ENCODE measurements at regions not wholly inside any gene's neighbourhood (a gene's known extent, or its start where the extent isn't known, plus 50 kb on each side); places are given as distances from the start of the nearest gene placed in this dataset.

GRCh38 chr2:239663364-239663924, 262.6 kb upstream of the HDAC4 start:
- DNase-seq (ENCODE audit: low spot score), result no peak
- no peaks in the 10 kb centered on the region for H3K4me1 ChIP-seq (replicated peaks)
- TF ChIP-seq POLR2AphosphoS5 (IDR thresholded peaks at IDR 0.05) (no peak), POLR2A (IDR thresholded peaks at IDR 0.05) (no peak)
- TF ChIP-seq, protein P1, sequence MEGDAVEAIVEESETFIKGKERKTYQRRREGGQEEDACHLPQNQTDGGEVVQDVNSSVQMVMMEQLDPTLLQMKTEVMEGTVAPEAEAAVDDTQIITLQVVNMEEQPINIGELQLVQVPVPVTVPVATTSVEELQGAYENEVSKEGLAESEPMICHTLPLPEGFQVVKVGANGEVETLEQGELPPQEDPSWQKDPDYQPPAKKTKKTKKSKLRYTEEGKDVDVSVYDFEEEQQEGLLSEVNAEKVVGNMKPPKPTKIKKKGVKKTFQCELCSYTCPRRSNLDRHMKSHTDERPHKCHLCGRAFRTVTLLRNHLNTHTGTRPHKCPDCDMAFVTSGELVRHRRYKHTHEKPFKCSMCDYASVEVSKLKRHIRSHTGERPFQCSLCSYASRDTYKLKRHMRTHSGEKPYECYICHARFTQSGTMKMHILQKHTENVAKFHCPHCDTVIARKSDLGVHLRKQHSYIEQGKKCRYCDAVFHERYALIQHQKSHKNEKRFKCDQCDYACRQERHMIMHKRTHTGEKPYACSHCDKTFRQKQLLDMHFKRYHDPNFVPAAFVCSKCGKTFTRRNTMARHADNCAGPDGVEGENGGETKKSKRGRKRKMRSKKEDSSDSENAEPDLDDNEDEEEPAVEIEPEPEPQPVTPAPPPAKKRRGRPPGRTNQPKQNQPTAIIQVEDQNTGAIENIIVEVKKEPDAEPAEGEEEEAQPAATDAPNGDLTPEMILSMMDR (IDR thresholded peaks at IDR 0.05), result no peak
- intact Hi-C loops (cut with DNase I), result no loop called here
- no peak overlapping the region for H3K4me3 ChIP-seq
- no peak overlapping the region for H3K27ac ChIP-seq
- no peaks in the 10 kb centered on the region for H3K9me3 ChIP-seq
- H3K27me3 ChIP-seq (replicated peaks; ENCODE audit: insufficient read depth), result peaks cover 7% of the 10 kb centered on the region
- no peaks in the 10 kb centered on the region for H3K36me3 ChIP-seq
- WGBS, result 93% methylated on average over 9 of the region's 9 CpGs

DNA sequence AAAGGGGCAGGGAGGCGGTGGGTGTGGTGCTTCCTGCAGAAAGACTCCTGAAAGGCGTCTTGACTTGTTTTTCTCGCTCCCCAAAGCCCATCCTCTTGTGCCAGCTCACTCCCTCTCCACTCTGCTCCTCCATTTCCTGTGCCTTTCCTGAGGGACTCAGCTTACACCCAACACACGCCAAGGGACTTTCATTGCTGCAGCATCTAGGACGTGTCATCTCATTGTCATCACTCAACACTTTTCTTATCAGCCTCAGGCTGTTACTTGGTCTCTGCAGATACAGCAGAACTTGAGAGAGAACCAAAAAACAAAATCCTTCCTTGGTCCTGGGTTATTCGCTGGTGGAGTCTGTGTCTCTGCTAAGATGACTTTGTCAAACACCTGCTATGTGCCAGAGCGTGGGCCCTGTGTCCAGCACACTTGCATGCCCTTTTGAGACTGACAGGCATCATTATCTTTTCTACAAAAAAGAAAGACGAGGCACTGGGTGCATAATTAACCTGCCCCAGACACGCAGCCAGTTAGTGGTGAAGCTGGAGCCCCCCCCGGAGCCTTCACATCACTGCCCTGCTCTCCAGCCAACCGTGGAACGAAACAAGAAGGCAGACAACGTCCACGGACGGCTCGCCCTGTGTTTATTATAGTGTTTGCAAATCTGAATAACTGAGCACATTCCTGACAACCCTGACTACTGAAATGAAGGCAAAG, 261.7 kb upstream of the HDAC4 start:
- Histone ChIP-seq H3K4me3 (no peak overlapping the region), H3K9me3 (no peaks in the 10 kb centered on the region), H3K27ac (no peak overlapping the region), H3K36me3 (no peaks in the 10 kb centered on the region), H3K4me1 (replicated peaks) (no peaks in the 10 kb centered on the region), H3K27me3 (replicated peaks; ENCODE audit: insufficient read depth) (peaks cover 7% of the 10 kb centered on the region)
- DNase-seq (ENCODE audit: low spot score), result no peak
- TF ChIP-seq POLR2AphosphoS5 (IDR thresholded peaks at IDR 0.05) (no peak), POLR2A (IDR thresholded peaks at IDR 0.05) (no peak)
- TF ChIP-seq, protein P1 (IDR thresholded peaks at IDR 0.05), result no peak
- intact Hi-C loops (cut with DNase I), result no loop called here
- 59% methylated on average over 16 of the region's 16 CpGs for whole genome bisulfite sequencing

DNA sequence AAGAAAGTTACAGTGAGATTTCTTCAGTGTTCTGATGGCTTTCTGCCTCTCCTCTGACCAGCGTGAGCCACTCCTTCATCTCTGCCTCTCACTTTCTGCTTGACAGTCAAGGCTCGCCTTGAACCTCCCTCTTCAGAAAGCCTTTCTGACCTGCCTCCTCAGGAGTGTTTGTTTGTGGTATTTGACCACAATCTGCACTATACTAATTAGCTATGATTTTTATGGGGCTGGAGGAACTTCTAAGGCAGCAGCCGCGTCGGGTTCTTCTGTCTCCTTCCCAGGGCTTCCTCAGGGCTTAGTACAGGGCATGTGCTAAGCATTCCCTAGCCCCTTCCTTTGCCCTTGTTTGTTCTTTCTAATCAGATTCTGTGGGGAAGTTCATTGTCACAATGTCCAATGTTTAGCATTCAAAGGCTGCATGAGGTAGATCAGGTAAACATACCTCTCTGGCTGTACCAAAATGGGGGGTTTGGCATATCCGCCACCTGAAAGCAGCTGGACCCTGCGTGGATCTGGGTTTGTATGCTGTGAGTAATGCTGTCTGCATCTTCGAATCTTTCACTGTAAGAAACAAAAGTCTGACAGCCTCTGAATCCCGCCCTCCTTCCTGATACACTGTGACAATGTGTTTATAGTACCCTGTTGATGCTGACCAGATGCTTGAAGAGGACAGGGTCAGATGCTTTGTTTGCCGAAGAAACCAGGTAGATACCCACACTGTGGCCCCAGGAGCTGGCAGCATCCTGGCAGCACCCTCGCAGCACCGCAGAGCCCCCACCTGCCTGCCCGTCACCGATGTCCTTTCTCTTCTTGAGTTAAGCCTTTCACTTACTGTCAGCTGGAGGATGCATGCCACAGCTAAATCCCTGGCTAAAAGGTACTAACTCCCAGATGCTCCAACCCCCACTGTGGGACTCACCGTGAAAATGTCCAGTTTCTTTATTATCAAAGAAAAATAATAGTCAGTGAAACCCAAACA, 260.8 kb upstream of the HDAC4 start:
- DNase-seq (ENCODE audit: low spot score), result no peak
- no peaks in the 10 kb centered on the region for H3K9me3 ChIP-seq
- no peak for TF ChIP-seq POLR2AphosphoS5 (IDR thresholded peaks at IDR 0.05)
- no peak for TF ChIP-seq POLR2A (IDR thresholded peaks at IDR 0.05)
- TF ChIP-seq, protein P1 (IDR thresholded peaks at IDR 0.05), result no peak
- H3K36me3 ChIP-seq, result no peaks in the 10 kb centered on the region
- H3K4me1 ChIP-seq (replicated peaks), result no peaks in the 10 kb centered on the region
- intact Hi-C loops (cut with DNase I), result no loop called here
- WGBS, result 24% methylated on average over 15 of the region's 15 CpGs
- peaks cover 3% of the 10 kb centered on the region for H3K27me3 ChIP-seq (replicated peaks; ENCODE audit: insufficient read depth)
- no peak overlapping the region for H3K27ac ChIP-seq
- no peak overlapping the region for H3K4me3 ChIP-seq

DNA sequence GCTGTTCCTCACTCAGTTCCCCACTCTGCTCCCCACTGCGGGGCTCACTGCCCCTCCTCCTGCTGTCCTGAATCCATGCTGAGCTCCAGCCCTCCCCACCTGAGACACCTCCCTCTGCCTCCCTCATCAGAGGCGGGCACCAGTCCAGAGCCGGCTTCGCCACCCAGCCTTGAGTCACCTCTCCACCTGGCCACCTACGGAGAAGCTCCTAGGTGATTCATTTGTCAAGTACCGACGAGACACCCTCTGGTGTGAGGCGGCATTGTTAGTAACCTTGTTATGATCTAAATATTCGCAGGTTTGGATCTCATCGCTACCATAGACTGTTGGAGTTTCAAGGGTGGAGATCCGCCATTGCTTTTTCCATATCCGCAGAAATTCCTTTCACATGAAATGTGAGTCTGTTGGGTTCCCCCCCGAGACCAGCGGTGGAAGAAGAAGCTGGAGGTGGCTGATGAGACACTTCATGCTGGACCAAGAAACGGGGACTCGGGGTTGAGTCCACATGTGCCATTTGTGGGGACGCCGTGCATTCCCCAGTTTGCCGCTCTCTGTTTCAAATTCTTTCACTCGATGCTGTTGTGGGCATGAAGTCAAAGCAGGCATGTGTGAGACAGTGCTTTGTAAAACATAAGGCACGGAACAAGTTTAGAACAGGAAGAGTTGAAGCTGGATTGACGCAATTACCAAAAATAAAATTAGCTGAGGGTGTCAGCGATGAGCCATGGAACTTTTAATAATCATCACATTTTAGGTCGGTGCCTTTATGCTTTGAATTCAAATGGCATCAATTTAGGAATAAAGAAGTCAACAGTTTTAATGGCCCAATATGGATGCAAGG, 259.8 kb upstream of the HDAC4 start:
- Histone ChIP-seq H3K27ac (no peak overlapping the region), H3K27me3 (replicated peaks; ENCODE audit: insufficient read depth) (peaks cover 3% of the 10 kb centered on the region), H3K9me3 (no peaks in the 10 kb centered on the region), H3K36me3 (no peaks in the 10 kb centered on the region), H3K4me3 (no peak overlapping the region), H3K4me1 (replicated peaks) (no peaks in the 10 kb centered on the region)
- WGBS, result 79% methylated on average over 24 of the region's 24 CpGs
- no peak for TF ChIP-seq POLR2AphosphoS5 (IDR thresholded peaks at IDR 0.05)
- TF ChIP-seq, protein P1 (IDR thresholded peaks at IDR 0.05), result no peak
- TF ChIP-seq POLR2A (IDR thresholded peaks at IDR 0.05), result no peak
- intact Hi-C loops (cut with DNase I), result no loop called here
- no peak for DNase-seq (ENCODE audit: low spot score)
